ENCODE measurements at regions not wholly inside any gene's neighbourhood (a gene's known extent, or its start where the extent isn't known, plus 50 kb on each side); places are given as distances from the start of the nearest gene placed in this dataset.

DNA sequence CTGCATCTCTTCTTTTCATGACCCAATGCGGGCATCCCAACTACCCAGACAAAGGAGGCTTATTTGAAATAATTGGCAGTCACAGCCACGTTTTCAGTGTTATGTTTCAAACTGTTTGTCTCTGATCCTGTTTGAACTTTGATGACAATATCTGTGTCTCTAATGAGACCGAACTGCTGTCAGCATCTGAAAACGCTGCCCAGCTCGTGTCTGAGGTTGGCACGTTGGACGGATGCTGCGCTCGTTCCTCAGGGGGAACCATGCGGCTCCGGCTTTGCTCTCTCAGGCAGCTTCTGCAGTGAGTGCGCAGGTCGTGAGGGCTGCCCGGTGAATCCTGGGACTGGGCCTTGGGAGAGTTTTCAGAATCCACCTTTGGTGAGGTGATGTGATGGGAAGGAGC lies 58.4 kb upstream of the SORBS2 start:
- Histone ChIP-seq H3K9me3 (no peaks in the 10 kb centered on the region), H3K27me3 (no peaks in the 10 kb centered on the region), H3K27ac (no peak overlapping the region), H3K4me3 (no peak overlapping the region), H3K4me1 (no peaks in the 10 kb centered on the region), H3K36me3 (no peaks in the 10 kb centered on the region)
- TF ChIP-seq, protein P1, sequence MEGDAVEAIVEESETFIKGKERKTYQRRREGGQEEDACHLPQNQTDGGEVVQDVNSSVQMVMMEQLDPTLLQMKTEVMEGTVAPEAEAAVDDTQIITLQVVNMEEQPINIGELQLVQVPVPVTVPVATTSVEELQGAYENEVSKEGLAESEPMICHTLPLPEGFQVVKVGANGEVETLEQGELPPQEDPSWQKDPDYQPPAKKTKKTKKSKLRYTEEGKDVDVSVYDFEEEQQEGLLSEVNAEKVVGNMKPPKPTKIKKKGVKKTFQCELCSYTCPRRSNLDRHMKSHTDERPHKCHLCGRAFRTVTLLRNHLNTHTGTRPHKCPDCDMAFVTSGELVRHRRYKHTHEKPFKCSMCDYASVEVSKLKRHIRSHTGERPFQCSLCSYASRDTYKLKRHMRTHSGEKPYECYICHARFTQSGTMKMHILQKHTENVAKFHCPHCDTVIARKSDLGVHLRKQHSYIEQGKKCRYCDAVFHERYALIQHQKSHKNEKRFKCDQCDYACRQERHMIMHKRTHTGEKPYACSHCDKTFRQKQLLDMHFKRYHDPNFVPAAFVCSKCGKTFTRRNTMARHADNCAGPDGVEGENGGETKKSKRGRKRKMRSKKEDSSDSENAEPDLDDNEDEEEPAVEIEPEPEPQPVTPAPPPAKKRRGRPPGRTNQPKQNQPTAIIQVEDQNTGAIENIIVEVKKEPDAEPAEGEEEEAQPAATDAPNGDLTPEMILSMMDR (IDR thresholded peaks at IDR 0.05), result no peak
- intact Hi-C loops (cut with DNase I), result no loop called here
- DNase-seq, result no peak
- ATAC-seq, result no peak

DNA sequence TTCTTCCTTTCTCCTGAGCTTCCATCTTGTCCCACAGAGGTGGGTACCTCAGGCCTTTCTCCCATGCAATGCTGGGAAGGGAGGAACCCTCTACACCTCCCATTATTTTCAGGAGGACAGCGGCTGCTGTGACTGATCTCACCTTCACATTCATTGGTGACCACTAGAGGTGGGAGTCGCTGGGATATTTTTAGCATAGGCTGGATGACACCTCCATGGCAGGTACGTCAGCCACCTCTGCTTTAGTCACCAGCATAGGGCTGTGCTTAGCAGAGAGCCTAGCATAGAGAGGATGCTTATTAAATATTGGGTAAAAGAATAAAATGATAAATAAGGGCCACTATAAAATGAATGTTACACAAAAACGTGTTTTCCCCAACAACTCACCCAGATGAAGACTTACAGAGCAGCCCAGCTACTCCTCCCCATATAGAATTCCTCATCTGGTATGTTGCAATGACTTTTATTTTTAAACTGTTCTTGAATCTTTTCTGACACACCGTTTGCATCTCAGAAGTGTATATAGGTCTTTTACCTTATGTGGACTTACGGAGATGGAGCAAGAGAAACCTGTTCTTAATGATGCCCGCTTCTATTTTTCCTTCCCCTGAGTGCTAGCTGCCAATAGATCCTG lies 60.9 kb upstream of the SORBS2 start:
- H3K27me3 ChIP-seq, result no peaks in the 10 kb centered on the region
- no peaks in the 10 kb centered on the region for H3K4me1 ChIP-seq
- ATAC-seq, result no peak
- no peak for DNase-seq
- TF ChIP-seq, protein P1 (IDR thresholded peaks at IDR 0.05), result no peak
- intact Hi-C loops (cut with DNase I), result no loop called here
- H3K9me3 ChIP-seq, result no peaks in the 10 kb centered on the region
- H3K27ac ChIP-seq, result no peak overlapping the region
- no peak overlapping the region for H3K4me3 ChIP-seq
- H3K36me3 ChIP-seq, result no peaks in the 10 kb centered on the region

DNA sequence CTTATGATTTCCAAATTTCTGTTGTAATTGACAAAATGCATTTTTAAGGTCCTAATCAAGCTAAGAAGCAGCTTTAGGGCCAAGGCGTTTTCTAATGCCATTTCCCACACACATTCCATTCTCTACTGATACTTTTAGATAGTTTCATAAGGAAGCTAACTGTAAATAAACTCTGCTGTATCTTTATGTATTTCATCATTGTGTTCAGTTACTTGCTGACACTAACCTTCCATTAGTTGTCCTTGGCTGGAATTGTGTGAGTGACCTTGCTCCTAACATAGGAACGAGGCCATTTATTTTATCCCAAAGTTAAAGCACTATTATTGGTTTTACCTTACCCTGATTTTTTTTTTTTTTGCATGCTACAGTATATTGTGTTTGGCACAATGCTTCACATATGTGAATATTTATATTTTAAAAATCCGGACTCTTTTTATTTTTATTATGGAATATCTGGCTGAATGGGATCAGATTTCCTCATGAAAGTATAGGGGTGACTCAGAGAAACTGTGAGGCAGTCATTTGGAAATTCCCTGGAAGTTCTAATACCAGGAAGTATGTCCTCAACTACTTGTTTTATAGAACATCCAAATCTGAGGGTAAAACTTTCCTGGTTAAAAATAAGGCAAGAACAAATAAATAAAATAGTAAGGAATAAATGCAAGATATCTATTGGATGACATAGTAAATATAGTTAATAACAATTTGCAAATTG lies 62.7 kb upstream of the SORBS2 start:
- intact Hi-C loops (cut with DNase I), result no loop called here
- H3K9me3 ChIP-seq, result no peaks in the 10 kb centered on the region

DNA sequence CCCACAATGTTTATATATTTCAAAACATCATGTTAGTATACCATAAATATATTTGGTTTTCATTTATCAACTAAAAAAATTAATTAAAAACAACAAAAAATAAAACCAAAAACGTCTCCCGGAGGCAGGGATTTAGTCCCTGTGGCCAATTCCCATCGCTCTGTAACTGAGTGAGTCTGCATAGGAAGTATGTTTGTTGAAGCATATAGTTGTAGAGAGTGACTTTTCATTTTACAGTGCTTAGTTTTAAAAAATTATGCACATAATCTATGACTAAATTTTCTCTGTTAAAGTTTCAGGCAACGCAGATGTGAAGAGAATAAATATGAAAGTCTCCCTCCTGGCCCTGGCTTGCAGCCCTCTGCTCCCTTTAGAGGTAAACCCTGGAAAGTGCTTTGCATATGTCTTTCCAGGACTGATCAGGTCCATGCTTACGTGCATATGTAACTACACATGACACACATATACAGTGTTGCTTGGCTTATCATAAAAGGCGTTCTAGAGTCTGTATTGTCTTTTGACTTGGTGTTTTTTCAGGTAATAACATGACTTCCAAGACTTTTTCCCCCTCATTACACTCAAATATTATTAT lies 63.4 kb upstream of the SORBS2 start:
- H3K36me3 ChIP-seq, result no peaks in the 10 kb centered on the region
- no peak for DNase-seq
- ATAC-seq, result no peak
- TF ChIP-seq, protein P1 (IDR thresholded peaks at IDR 0.05), result no peak
- no peaks in the 10 kb centered on the region for H3K4me1 ChIP-seq
- intact Hi-C loops (cut with DNase I), result no loop called here
- no peaks in the 10 kb centered on the region for H3K9me3 ChIP-seq
- no peak overlapping the region for H3K27ac ChIP-seq
- H3K4me3 ChIP-seq, result no peak overlapping the region
- no peaks in the 10 kb centered on the region for H3K27me3 ChIP-seq

More for the DNA sequence above, 62.7 kb upstream of the SORBS2 start:
- Histone ChIP-seq H3K4me3 (no peak overlapping the region), H3K27ac (no peak overlapping the region), H3K4me1 (no peaks in the 10 kb centered on the region), H3K27me3 (no peaks in the 10 kb centered on the region), H3K36me3 (no peaks in the 10 kb centered on the region)
- TF ChIP-seq, protein P1 (IDR thresholded peaks at IDR 0.05), result no peak
- DNase-seq (no peak), ATAC-seq (no peak)

DNA sequence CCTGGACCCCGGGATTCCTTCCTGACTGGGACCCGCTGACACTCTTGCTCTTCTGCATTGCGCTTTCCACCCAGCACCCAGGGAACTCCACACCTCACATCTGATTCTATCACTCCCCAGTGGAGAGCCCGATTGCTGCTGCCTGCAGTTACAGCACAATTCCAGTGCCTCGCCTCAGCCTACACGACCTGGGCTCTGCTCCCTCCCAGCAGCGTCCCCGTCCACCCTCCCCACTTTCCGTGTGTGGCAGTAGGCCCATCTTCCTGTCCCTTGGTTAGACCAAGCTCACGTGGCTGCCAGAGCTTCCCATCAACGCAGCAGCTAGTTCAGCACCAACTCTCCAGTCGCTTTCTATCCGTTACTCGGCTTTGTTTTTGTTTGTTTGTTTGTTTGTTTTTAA lies 66.6 kb upstream of the SORBS2 start:
- H3K27ac ChIP-seq, result no peak overlapping the region
- DNase-seq (no peak), ATAC-seq (no peak)
- no peaks in the 10 kb centered on the region for H3K4me1 ChIP-seq
- H3K9me3 ChIP-seq, result no peaks in the 10 kb centered on the region
- no peak overlapping the region for H3K4me3 ChIP-seq
- intact Hi-C loops (cut with DNase I), result no loop called here
- TF ChIP-seq, protein P1 (IDR thresholded peaks at IDR 0.05), result no peak
- no peaks in the 10 kb centered on the region for H3K27me3 ChIP-seq
- H3K36me3 ChIP-seq, result no peaks in the 10 kb centered on the region
